A549 (cell line): ENCODE measurements at regions not wholly inside any gene's neighbourhood (a gene's known extent, or its start where the extent isn't known, plus 50 kb on each side); places are given as distances from the start of the nearest gene placed in this dataset.

Experiments used
- CTCF ChIP-seq: fragments of >200 bp; sonication (Bioruptor Twin); formaldehyde crosslinking; IDR thresholded peaks from 3 replicates; pipeline ENCODE4 v1.5.1; 2016
- REST ChIP-seq: fragments of 200-600 bp; sonication (generic); IDR thresholded peaks from 2 replicates; pipeline ENCODE4 v1.6.1; 2016; ENCODE audit warnings: antibody characterized with exemption, mild to moderate bottlenecking, moderate library complexity

GRCh38 chr11:33532720-33533385, 167.8 kb downstream of the C11orf91 start:
- TF ChIP-seq CTCF (no peak), REST (no peak)
